Hepatocyte (in vitro differentiated cells): ENCODE measurements at regions not wholly inside any gene's neighbourhood (a gene's known extent, or its start where the extent isn't known, plus 50 kb on each side); places are given as distances from the start of the nearest gene placed in this dataset.

Experiments
- DNase-seq: peaks from one replicate; pipeline ENCODE4 v3.0.0-alpha.2; 2016; ENCODE audit warnings: low spot score
- H2AFZ ChIP-seq: fragments of 200-600 bp; sonication (generic); 2 replicates; pipeline ENCODE4 v1.6.0; 2016; ENCODE audit warnings: antibody characterized with exemption, mild to moderate bottlenecking
- H3K27ac ChIP-seq: fragments of 200-600 bp; sonication (generic); 2 replicates; pipeline ENCODE4 v1.5.1; 2016; ENCODE audit warnings: mild to moderate bottlenecking
- H3K27me3 ChIP-seq: fragments of 200-600 bp; sonication (generic); 2 replicates; pipeline ENCODE4 v1.6.1; 2016
- H3K36me3 ChIP-seq: fragments of 200-600 bp; sonication (generic); replicated peaks from 2 replicates; pipeline ENCODE4 v1.5.1; 2016; ENCODE audit warnings: low read depth; ENCODE audit not compliant: insufficient read depth
- H3K4me1 ChIP-seq: fragments of 200-600 bp; sonication (generic); 2 replicates; pipeline ENCODE4 v1.5.1; 2016; ENCODE audit warnings: mild to moderate bottlenecking, moderate library complexity; ENCODE audit not compliant: insufficient read depth
- H3K4me2 ChIP-seq: fragments of 200-600 bp; sonication (generic); 2 replicates; pipeline ENCODE4 v1.6.0; 2016
- H3K4me3 ChIP-seq: fragments of 200-600 bp; sonication (generic); 2 replicates; pipeline ENCODE4 v1.5.1; 2016; ENCODE audit warnings: mild to moderate bottlenecking
- H3K79me2 ChIP-seq: fragments of 200-600 bp; sonication (generic); 2 replicates; pipeline ENCODE4 v1.6.0; 2017; ENCODE audit warnings: mild to moderate bottlenecking
- H3K9me2 ChIP-seq: fragments of 200-600 bp; sonication (generic); replicated peaks from 2 replicates; pipeline ENCODE4 v1.6.0; 2017; ENCODE audit warnings: mild to moderate bottlenecking; ENCODE audit not compliant: insufficient read depth
- H3K9me3 ChIP-seq: fragments of 200-600 bp; sonication (generic); 2 replicates; pipeline ENCODE4 v1.5.1; 2016; ENCODE audit warnings: low read depth, mild to moderate bottlenecking
- H4K20me1 ChIP-seq: fragments of 200-600 bp; sonication (generic); 2 replicates; pipeline ENCODE4 v1.6.0; 2016; ENCODE audit warnings: mild to moderate bottlenecking; ENCODE audit not compliant: insufficient read depth, poor library complexity, severe bottlenecking
- CTCF ChIP-seq: fragments of 200-600 bp; sonication (generic); IDR thresholded peaks from 2 replicates; pipeline ENCODE4 v1.5.1; 2016; ENCODE audit warnings: antibody characterized with exemption, mild to moderate bottlenecking; ENCODE audit not compliant: poor library complexity
- EZH2 ChIP-seq: fragments of 200-600 bp; sonication (generic); IDR thresholded peaks from 2 replicates; pipeline ENCODE4 v1.6.1; 2016; ENCODE audit warnings: antibody characterized with exemption, mild to moderate bottlenecking, borderline replicate concordance
- EZH2phosphoT487 ChIP-seq: fragments of 200-600 bp; sonication (generic); IDR thresholded peaks from one replicate; pipeline ENCODE4 v1.6.1; 2018; ENCODE audit warnings: antibody characterized with exemption, mild to moderate bottlenecking, low read depth, moderate library complexity; ENCODE audit not compliant: unreplicated experiment, severe bottlenecking
- WGBS: methylation state at CpG from one replicate; pipeline ENCODE4 v1.1.6; 2016; ENCODE audit warnings: low lambda C conversion rate; ENCODE audit errors: missing lambda C conversion rate; 5-methylcytosine and 5-hydroxymethylcytosine counted together

- H3K9me3 ChIP-seq, result no peaks in the 10 kb centered on the region
- H3K79me2 ChIP-seq, result no peaks in the 10 kb centered on the region
- no peaks in the 10 kb centered on the region for H3K4me1 ChIP-seq
- H3K36me3 ChIP-seq, result no peaks in the 10 kb centered on the region
- H3K4me3 ChIP-seq, result no peak overlapping the region
- no peak overlapping the region for H2AFZ ChIP-seq
- no peaks in the 10 kb centered on the region for H4K20me1 ChIP-seq
- DNase-seq, result no peak
- WGBS, result 74% methylated on average over 6 of the region's 6 CpGs
- no peak for TF ChIP-seq EZH2
- TF ChIP-seq CTCF, result no peak
- no peak for TF ChIP-seq EZH2phosphoT487
- no peaks in the 10 kb centered on the region for H3K9me2 ChIP-seq
- no peak overlapping the region for H3K4me2 ChIP-seq
- no peaks in the 10 kb centered on the region for H3K27me3 ChIP-seq
- no peak overlapping the region for H3K27ac ChIP-seq
Observed at GRCh38 chr1:116277840-116278540, 95.1 kb upstream of the ATP1A1 start.

- Histone ChIP-seq H3K9me2 (no peaks in the 10 kb centered on the region), H3K27ac (no peak overlapping the region), H3K4me2 (no peak overlapping the region), H2AFZ (no peak overlapping the region), H3K36me3 (no peaks in the 10 kb centered on the region), H3K4me1 (no peaks in the 10 kb centered on the region), H3K79me2 (no peaks in the 10 kb centered on the region), H3K4me3 (no peak overlapping the region), H4K20me1 (no peaks in the 10 kb centered on the region), H3K27me3 (no peaks in the 10 kb centered on the region), H3K9me3 (no peaks in the 10 kb centered on the region)
- TF ChIP-seq EZH2phosphoT487 (no peak), EZH2 (no peak), CTCF (no peak)
- DNase-seq, result no peak
- 98% methylated on average over 6 of the region's 6 CpGs for WGBS
Observed at GRCh38 chr1:116278541-116278866, 94.5 kb upstream of the ATP1A1 start.

- Histone ChIP-seq H3K9me3 (no peaks in the 10 kb centered on the region), H2AFZ (no peak overlapping the region), H3K36me3 (no peaks in the 10 kb centered on the region), H4K20me1 (no peaks in the 10 kb centered on the region), H3K4me2 (no peak overlapping the region), H3K27me3 (no peaks in the 10 kb centered on the region), H3K4me3 (no peak overlapping the region), H3K9me2 (no peaks in the 10 kb centered on the region), H3K79me2 (no peaks in the 10 kb centered on the region), H3K4me1 (no peaks in the 10 kb centered on the region), H3K27ac (no peak overlapping the region)
- DNase-seq, result no peak
- TF ChIP-seq EZH2phosphoT487 (no peak), EZH2 (no peak), CTCF (no peak)
- WGBS, result 76% methylated on average over 3 of the region's 3 CpGs
Observed at GRCh38 chr1:116279715-116280114, 93.3 kb upstream of the ATP1A1 start.

- H3K4me2 ChIP-seq, result no peak overlapping the region
- no peaks in the 10 kb centered on the region for H3K27me3 ChIP-seq
- H3K27ac ChIP-seq, result no peak overlapping the region
- no peak for DNase-seq
- no peak overlapping the region for H2AFZ ChIP-seq
- H3K4me1 ChIP-seq, result peaks cover 24% of the 10 kb centered on the region
- H3K4me3 ChIP-seq, result no peak overlapping the region
- H3K79me2 ChIP-seq, result no peaks in the 10 kb centered on the region
- no peaks in the 10 kb centered on the region for H4K20me1 ChIP-seq
- no peaks in the 10 kb centered on the region for H3K36me3 ChIP-seq
- TF ChIP-seq CTCF (no peak), EZH2 (no peak), EZH2phosphoT487 (no peak)
- H3K9me2 ChIP-seq, result no peaks in the 10 kb centered on the region
- H3K9me3 ChIP-seq, result no peaks in the 10 kb centered on the region
- 96% methylated on average over 5 of the region's 5 CpGs for WGBS
Observed at GRCh38 chr1:116284819-116285390, 88.1 kb upstream of the ATP1A1 start.
